ENCODE measurements at regions not wholly inside any gene's neighbourhood (a gene's known extent, or its start where the extent isn't known, plus 50 kb on each side); places are given as distances from the start of the nearest gene placed in this dataset.

DNA sequence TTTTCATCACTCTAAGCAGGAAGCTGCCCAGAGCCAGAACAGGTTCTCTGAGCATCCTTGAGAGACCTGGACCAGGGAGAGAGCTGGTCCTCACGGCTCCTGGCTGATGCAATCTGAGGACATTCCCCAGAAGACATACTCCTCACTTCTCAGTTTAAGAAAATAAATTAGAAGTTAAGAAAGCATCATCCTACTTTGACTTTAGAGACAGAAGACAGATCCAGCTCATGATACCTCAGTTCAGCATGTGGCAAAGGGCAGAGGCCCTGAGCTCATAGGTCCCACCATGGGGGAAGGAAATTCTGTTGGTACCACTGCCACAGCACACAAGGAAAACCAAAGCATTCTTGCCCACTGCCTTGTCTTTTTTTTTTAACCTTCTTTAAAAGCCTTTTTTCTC, 378.1 kb upstream of the JARID2 start:
- Mint-ChIP-seq H3K4me3 (no peak overlapping the region), H3K27me3 (ENCODE audit: low read depth) (no peaks in the 10 kb centered on the region; the same call in 1 of the 2 replicates), H3K9me3 (no peaks in the 10 kb centered on the region), H3K4me1 (peaks cover 32 to 34% of the 10 kb centered on the region in 2 experiments), H3K27ac (0 out of 7 replicates have a peak overlapping the region, but pooled peaks of 1 of the 3 experiments have one; percentile 8), H3K36me3 (ENCODE audit: insufficient read depth in 1 of 3, low read depth in 3 of 3) (no peaks in the 10 kb centered on the region; a peak in 2 of 7 replicates)
- Histone ChIP-seq H3K27ac (ENCODE audit: insufficient read length, low read depth, low read length) (no peak overlapping the region), H2BK120ac (ENCODE audit: low read depth, low read length, poor library complexity, severe bottlenecking) (no peak overlapping the region), H3K27me3 (ENCODE audit: insufficient read depth, low read length) (no peaks in the 10 kb centered on the region), H3K4ac (ENCODE audit: low read depth, low read length) (no peak overlapping the region), H3K23ac (ENCODE audit: insufficient read length, low read depth, low read length) (no peak overlapping the region), H3T11ph (ENCODE audit: low read length) (no peak overlapping the region), H3K14ac (ENCODE audit: insufficient read depth, low read length) (no peak overlapping the region), H2AFZ (ENCODE audit: low read length) (no peak overlapping the region), H3K79me2 (ENCODE audit: insufficient read depth, low read length) (no peaks in the 10 kb centered on the region), H2BK5ac (ENCODE audit: insufficient read length, low read length) (no peak overlapping the region), H3K4me1 (ENCODE audit: insufficient read depth, low read length) (peaks cover 11% of the 10 kb centered on the region), H4K8ac (replicated peaks; ENCODE audit: insufficient read length, low read depth, low read length) (no peak overlapping the region), H3K79me1 (ENCODE audit: insufficient read depth, low read depth, low read length, poor library complexity, severe bottlenecking) (no peaks in the 10 kb centered on the region), H3K18ac (ENCODE audit: insufficient read length, low read depth, low read length) (no peak overlapping the region), H4K5ac (ENCODE audit: insufficient read length, low read depth, low read length) (no peak overlapping the region), H2BK12ac (ENCODE audit: insufficient read length, low read depth, low read length) (no peak overlapping the region), H3K9me3 (ENCODE audit: control insufficient read depth, low read depth, low read length) (no peaks in the 10 kb centered on the region), H3K9ac (ENCODE audit: extremely low read depth, insufficient read length, low read length) (no peak overlapping the region), H3K4me2 (ENCODE audit: insufficient read depth, insufficient read length, low read length) (no peak overlapping the region), H3K56ac (ENCODE audit: insufficient read length, low read depth, low read length) (no peak overlapping the region), H2BK15ac (ENCODE audit: low read depth, low read length) (no peak overlapping the region), H2AK5ac (ENCODE audit: insufficient read length, low read length) (no peak overlapping the region), H3K23me2 (ENCODE audit: insufficient read length, low read depth, low read length, poor library complexity, severe bottlenecking) (no peaks in the 10 kb centered on the region), H4K20me1 (ENCODE audit: control insufficient read depth, insufficient read depth, insufficient read length) (no peaks in the 10 kb centered on the region), H2BK20ac (ENCODE audit: low read depth, low read length, poor library complexity, severe bottlenecking) (no peak overlapping the region), H4K91ac (ENCODE audit: insufficient read length, low read depth, low read length) (no peak overlapping the region)
- TF ChIP-seq, protein P1, sequence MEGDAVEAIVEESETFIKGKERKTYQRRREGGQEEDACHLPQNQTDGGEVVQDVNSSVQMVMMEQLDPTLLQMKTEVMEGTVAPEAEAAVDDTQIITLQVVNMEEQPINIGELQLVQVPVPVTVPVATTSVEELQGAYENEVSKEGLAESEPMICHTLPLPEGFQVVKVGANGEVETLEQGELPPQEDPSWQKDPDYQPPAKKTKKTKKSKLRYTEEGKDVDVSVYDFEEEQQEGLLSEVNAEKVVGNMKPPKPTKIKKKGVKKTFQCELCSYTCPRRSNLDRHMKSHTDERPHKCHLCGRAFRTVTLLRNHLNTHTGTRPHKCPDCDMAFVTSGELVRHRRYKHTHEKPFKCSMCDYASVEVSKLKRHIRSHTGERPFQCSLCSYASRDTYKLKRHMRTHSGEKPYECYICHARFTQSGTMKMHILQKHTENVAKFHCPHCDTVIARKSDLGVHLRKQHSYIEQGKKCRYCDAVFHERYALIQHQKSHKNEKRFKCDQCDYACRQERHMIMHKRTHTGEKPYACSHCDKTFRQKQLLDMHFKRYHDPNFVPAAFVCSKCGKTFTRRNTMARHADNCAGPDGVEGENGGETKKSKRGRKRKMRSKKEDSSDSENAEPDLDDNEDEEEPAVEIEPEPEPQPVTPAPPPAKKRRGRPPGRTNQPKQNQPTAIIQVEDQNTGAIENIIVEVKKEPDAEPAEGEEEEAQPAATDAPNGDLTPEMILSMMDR (conservative IDR thresholded peaks at IDR 0.05), result no peak
- WGBS (ENCODE audit: extremely low coverage, insufficient read length, low lambda C conversion rate), result no CpG with 5 or more reads among the region's 1 CpG
- no peak for DNase-seq
